Ovary (tissue), 3 donors: ENCODE measurements at regions not wholly inside any gene's neighbourhood (a gene's known extent, or its start where the extent isn't known, plus 50 kb on each side); places are given as distances from the start of the nearest gene placed in this dataset.

Experiments
- CTCF ChIP-seq, 3 donors: fragments of 450-650 bp in 2 of 3; fragments of 200-600 bp in 1 of 3; IDR thresholded peaks; one replicate each; pipeline versions ENCODE4 v1.5.1 to v1.8.0; 2016 to 2022; ENCODE audit warnings: antibody characterized with exemption in 3 of 3, mild to moderate bottlenecking in 1 of 3
- EP300 ChIP-seq: sonication (generic); formaldehyde crosslinking; IDR thresholded peaks from one replicate; pipeline ENCODE4 v1.6.1; 2017; ENCODE audit warnings: antibody characterized with exemption
- POLR2A ChIP-seq: fragments of 450-650 bp; IDR thresholded peaks from one replicate; pipeline ENCODE4 v1.6.1; 2017; ENCODE audit warnings: antibody characterized with exemption, mild to moderate bottlenecking, moderate library complexity
- donor health status: DM: no; HTN: no; CAD: no.

- TF ChIP-seq CTCF (IDR thresholded peaks at IDR 0.05) (no peak), POLR2A (no peak), EP300 (no peak)
Observed at GRCh38 chr2:194257095-194257494, 1399.9 kb upstream of the SLC39A10 start.
